Endodermal cell (in vitro differentiated cells): ENCODE measurements at regions not wholly inside any gene's neighbourhood (a gene's known extent, or its start where the extent isn't known, plus 50 kb on each side); places are given as distances from the start of the nearest gene placed in this dataset.

ENCODE experiments used
- DNase-seq: peaks from one replicate; pipeline ENCODE4 v3.0.0-alpha.2; 2017
- H3K27ac ChIP-seq: 2 replicates; pipeline ENCODE4 v1.5.1; 2013; ENCODE audit warnings: mild to moderate bottlenecking, low read depth, low read length, moderate library complexity
- H3K27me3 ChIP-seq: 2 replicates; pipeline ENCODE4 v1.6.1; 2013; ENCODE audit warnings: mild to moderate bottlenecking, low read length, moderate library complexity; ENCODE audit not compliant: insufficient read depth, control insufficient read depth, poor library complexity, severe bottlenecking
- H3K36me3 ChIP-seq: 2 replicates; pipeline ENCODE4 v1.7.0; 2013; ENCODE audit warnings: mild to moderate bottlenecking, low read length, moderate library complexity; ENCODE audit not compliant: control insufficient read depth, insufficient read depth
- H3K4me1 ChIP-seq: one replicate; pipeline ENCODE4 v1.7.0; 2013; ENCODE audit warnings: low read length; ENCODE audit not compliant: control insufficient read depth, insufficient read depth
- H3K4me3 ChIP-seq: 2 replicates; pipeline ENCODE4 v1.5.1; 2013; ENCODE audit warnings: mild to moderate bottlenecking, low read length, moderate library complexity
- H3K9ac ChIP-seq: 2 replicates; pipeline ENCODE4 v1.6.1; 2013; ENCODE audit warnings: mild to moderate bottlenecking, low read length, moderate library complexity; ENCODE audit not compliant: poor library complexity, severe bottlenecking; ENCODE audit errors: extremely low read depth
- H3K9me3 ChIP-seq: 2 replicates; pipeline ENCODE4 v1.6.1; 2013; ENCODE audit warnings: mild to moderate bottlenecking, low read length, moderate library complexity; ENCODE audit not compliant: control insufficient read depth
- H3K27ac Mint-ChIP-seq: 2 replicates; pipeline ENCODE4 v1.8.0; 2020; ENCODE audit warnings: mixed read lengths
- H3K27me3 Mint-ChIP-seq: 2 replicates; pipeline ENCODE4 v1.8.0; 2021; ENCODE audit warnings: mild to moderate bottlenecking, mixed read lengths; ENCODE audit not compliant: insufficient read depth
- H3K36me3 Mint-ChIP-seq: 2 replicates; pipeline ENCODE4 v1.8.0; 2020; ENCODE audit warnings: low read depth, mixed read lengths
- H3K4me1 Mint-ChIP-seq: 2 replicates; pipeline ENCODE4 v1.8.0; 2020; ENCODE audit warnings: mixed read lengths
- H3K4me3 Mint-ChIP-seq: 2 replicates; pipeline ENCODE4 v1.8.0; 2020; ENCODE audit warnings: mild to moderate bottlenecking, moderate library complexity, mixed read lengths
- H3K9me3 Mint-ChIP-seq: 2 replicates; pipeline ENCODE4 v1.8.0; 2020; ENCODE audit warnings: mild to moderate bottlenecking, mixed read lengths
- CTCF ChIP-seq: fragments of 200-600 bp; sonication (generic); conservative IDR thresholded peaks from 2 replicates; pipeline ENCODE4 v1.5.0; 2021; ENCODE audit warnings: antibody characterized with exemption, mild to moderate bottlenecking
- WGBS, 2 experiments: methylation state at CpG; one replicate each; pipeline versions ENCODE4 v1.1.5 to v1.1.7; 2013; ENCODE audit warnings: missing lambda C conversion rate in 2 of 2, mixed read lengths in 1 of 2; ENCODE audit not compliant: insufficient coverage in 1 of 2, insufficient read length in 1 of 2; 5-methylcytosine and 5-hydroxymethylcytosine counted together

DNA sequence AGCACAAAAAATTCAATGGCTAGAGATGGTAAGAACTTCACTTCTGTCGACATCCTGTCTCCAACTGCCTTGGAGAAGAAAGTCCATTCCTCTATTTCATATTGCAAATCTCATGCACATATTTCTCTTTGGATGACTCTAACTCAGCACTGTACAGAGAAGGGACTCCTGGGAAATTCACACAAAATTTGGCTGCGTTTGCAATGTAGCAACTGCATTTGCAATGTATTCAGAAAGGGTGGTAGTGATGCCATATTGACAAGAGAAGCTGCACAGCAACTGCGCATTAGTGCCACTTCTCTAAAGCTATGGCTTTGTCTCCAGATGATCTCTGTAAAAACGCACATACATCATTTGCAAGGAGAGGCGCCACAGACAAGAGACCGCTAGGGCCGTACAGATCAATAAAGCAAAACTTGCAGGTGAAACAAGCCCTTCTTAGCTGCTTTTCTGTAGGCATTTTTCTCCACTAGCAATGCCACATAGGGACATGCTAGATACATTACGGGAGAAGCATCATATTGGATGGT, 389.5 kb downstream of the TCERG1L start:
- Histone ChIP-seq H3K9ac (no peak overlapping the region), H3K4me1 (no peaks in the 10 kb centered on the region), H3K4me3 (no peak overlapping the region), H3K9me3 (no peaks in the 10 kb centered on the region), H3K36me3 (no peaks in the 10 kb centered on the region), H3K27ac (no peak overlapping the region), H3K27me3 (no peaks in the 10 kb centered on the region)
- H3K4me1 Mint-ChIP-seq, result no peaks in the 10 kb centered on the region
- 91 to 93% methylated on average over 8 of the region's 8 CpGs for WGBS, 2 experiments
- H3K4me3 Mint-ChIP-seq, result no peak overlapping the region
- H3K27ac Mint-ChIP-seq, result no peak overlapping the region
- peak; percentile 13 for DNase-seq
- H3K36me3 Mint-ChIP-seq, result no peaks in the 10 kb centered on the region
- peaks cover under 1% of the 10 kb centered on the region for H3K27me3 Mint-ChIP-seq
- no peak for TF ChIP-seq CTCF
- H3K9me3 Mint-ChIP-seq, result no peaks in the 10 kb centered on the region

GRCh38 chr10:130923596-130923995, 387.9 kb downstream of the TCERG1L start:
- Histone ChIP-seq H3K9me3 (no peaks in the 10 kb centered on the region), H3K27me3 (no peaks in the 10 kb centered on the region), H3K4me3 (no peak overlapping the region), H3K36me3 (no peaks in the 10 kb centered on the region), H3K4me1 (no peaks in the 10 kb centered on the region), H3K9ac (no peak overlapping the region), H3K27ac (no peak overlapping the region)
- H3K9me3 Mint-ChIP-seq, result no peaks in the 10 kb centered on the region
- H3K27me3 Mint-ChIP-seq, result no peaks in the 10 kb centered on the region
- H3K4me1 Mint-ChIP-seq, result no peaks in the 10 kb centered on the region
- H3K27ac Mint-ChIP-seq, result no peak overlapping the region
- peak; percentile 22 for DNase-seq
- no peak for TF ChIP-seq CTCF
- WGBS, 2 experiments, result 38 to 77% methylated on average over 1 to 5 of the region's 5 CpGs
- H3K4me3 Mint-ChIP-seq, result no peak overlapping the region
- no peaks in the 10 kb centered on the region for H3K36me3 Mint-ChIP-seq

DNA sequence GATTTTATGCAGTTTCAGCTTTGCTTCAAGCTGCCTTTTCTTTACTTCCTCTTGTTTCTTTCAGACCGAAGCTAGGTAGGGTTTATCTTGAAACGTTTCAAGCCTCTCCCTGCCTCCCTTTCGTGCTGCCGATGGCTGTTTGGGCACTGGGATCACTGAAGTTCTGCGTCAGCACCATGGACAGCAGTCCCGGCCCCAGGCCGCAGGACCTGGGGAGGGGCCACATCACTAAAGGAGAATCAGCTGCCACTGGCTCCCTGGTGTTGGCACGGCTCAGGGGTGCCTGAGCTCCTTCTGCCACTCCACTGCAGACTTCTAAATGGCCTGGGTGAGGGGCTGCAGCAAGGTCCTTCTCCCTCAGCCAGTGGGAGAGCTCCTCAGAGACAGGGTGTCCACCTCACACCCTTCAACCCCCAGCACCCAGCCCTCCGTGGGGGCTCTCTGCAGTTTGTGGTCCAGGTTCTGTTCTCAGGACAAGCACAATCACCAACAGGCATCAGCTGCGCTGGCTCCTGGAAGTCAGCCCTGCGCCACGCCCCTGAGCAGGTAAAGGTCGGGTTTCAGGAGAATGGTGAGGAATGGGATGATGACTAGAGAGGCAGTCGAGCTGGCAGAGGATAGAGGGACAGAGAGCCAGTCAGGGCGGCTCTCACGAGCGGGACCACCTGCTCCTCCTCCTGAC, 387.2 kb downstream of the TCERG1L start:
- Mint-ChIP-seq H3K36me3 (no peaks in the 10 kb centered on the region), H3K27me3 (peaks cover under 1% of the 10 kb centered on the region), H3K4me1 (no peaks in the 10 kb centered on the region), H3K9me3 (no peaks in the 10 kb centered on the region), H3K27ac (no peak overlapping the region), H3K4me3 (no peak overlapping the region)
- peak; percentile 89 for DNase-seq
- no peaks in the 10 kb centered on the region for H3K27me3 ChIP-seq
- no peaks in the 10 kb centered on the region for H3K4me1 ChIP-seq
- H3K9ac ChIP-seq, result no peak overlapping the region
- no peaks in the 10 kb centered on the region for H3K36me3 ChIP-seq
- 49 to 87% methylated on average over 7 to 17 of the region's 17 CpGs for WGBS, 2 experiments
- no peak for TF ChIP-seq CTCF
- H3K27ac ChIP-seq, result no peak overlapping the region
- H3K9me3 ChIP-seq, result no peaks in the 10 kb centered on the region
- no peak overlapping the region for H3K4me3 ChIP-seq
